ENCODE measurements at regions not wholly inside any gene's neighbourhood (a gene's known extent, or its start where the extent isn't known, plus 50 kb on each side); places are given as distances from the start of the nearest gene placed in this dataset.

- TF ChIP-seq MYC (IDR thresholded peaks at IDR 0.05; ENCODE audit: low read depth, low read length) (no peak), POLR2A (IDR thresholded peaks at IDR 0.05; ENCODE audit: extremely low read depth, insufficient read length) (no peak)
- TF ChIP-seq, protein P1, sequence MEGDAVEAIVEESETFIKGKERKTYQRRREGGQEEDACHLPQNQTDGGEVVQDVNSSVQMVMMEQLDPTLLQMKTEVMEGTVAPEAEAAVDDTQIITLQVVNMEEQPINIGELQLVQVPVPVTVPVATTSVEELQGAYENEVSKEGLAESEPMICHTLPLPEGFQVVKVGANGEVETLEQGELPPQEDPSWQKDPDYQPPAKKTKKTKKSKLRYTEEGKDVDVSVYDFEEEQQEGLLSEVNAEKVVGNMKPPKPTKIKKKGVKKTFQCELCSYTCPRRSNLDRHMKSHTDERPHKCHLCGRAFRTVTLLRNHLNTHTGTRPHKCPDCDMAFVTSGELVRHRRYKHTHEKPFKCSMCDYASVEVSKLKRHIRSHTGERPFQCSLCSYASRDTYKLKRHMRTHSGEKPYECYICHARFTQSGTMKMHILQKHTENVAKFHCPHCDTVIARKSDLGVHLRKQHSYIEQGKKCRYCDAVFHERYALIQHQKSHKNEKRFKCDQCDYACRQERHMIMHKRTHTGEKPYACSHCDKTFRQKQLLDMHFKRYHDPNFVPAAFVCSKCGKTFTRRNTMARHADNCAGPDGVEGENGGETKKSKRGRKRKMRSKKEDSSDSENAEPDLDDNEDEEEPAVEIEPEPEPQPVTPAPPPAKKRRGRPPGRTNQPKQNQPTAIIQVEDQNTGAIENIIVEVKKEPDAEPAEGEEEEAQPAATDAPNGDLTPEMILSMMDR (IDR thresholded peaks at IDR 0.05; ENCODE audit: low read depth, low read length), result no peak
- TF ChIP-seq, protein P2, sequence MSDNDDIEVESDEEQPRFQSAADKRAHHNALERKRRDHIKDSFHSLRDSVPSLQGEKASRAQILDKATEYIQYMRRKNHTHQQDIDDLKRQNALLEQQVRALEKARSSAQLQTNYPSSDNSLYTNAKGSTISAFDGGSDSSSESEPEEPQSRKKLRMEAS (IDR thresholded peaks at IDR 0.05; ENCODE audit: low read depth, low read length), result no peak
- no peak for DNase-seq (ENCODE audit: low read depth)
- no peak overlapping the region for H3K4me3 ChIP-seq (ENCODE audit: low read depth, low read length)
Observed at GRCh38 chr5:85920984-85921383, 696.8 kb upstream of the COX7C start.

DNA sequence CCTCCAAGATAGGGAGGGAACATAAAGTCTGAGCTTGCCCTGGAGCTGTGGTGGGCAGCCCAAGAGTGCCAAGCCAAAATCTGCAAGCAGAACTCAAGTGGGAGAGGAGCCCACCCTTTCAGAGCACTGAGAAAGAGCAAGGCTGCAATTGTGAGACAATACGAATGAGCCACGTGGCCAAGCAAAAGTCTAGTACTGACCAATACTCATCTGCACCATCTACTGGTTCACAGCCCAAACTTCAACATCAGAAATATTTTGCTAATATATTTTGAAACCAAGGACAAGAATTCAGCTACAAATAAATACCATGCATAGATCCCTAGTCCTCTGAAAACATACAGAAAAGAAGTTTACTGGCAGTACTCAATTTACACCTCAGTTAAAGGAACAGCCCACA lies 696.2 kb upstream of the COX7C start:
- H3K4me3 ChIP-seq (ENCODE audit: low read depth, low read length), result no peak overlapping the region
- TF ChIP-seq MYC (IDR thresholded peaks at IDR 0.05; ENCODE audit: low read depth, low read length) (no peak), POLR2A (IDR thresholded peaks at IDR 0.05; ENCODE audit: extremely low read depth, insufficient read length) (no peak)
- TF ChIP-seq, protein P2 (IDR thresholded peaks at IDR 0.05; ENCODE audit: low read depth, low read length), result peak; percentile 61; the same call in 1 of the 2 replicates
- TF ChIP-seq, protein P1 (IDR thresholded peaks at IDR 0.05; ENCODE audit: low read depth, low read length), result peak; percentile 9
- peak; percentile 4 for DNase-seq (ENCODE audit: low read depth)

DNA sequence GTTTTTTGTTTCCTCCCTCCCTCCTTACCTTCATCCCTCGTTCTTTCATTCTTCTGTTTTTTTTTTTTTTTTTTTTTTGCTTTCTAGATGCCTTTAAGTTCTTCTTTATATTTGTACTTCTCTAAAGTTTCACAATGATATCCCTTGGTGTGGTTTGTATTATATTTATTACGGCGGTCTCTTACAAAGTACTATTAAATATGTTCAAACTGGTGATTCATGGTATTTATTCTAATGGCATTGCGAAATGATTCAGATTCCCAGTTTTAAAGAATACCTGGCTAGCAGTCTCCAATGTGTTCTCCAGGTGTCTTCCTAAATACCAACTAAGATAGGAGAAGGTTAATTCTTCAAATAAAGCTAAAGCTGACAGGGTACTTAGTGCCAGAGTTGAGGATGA lies 690.1 kb upstream of the COX7C start:
- no peak for DNase-seq (ENCODE audit: low read depth)
- H3K4me3 ChIP-seq (ENCODE audit: low read depth, low read length), result no peak overlapping the region
- TF ChIP-seq MYC (IDR thresholded peaks at IDR 0.05; ENCODE audit: low read depth, low read length), result no peak
- no peak for TF ChIP-seq POLR2A (IDR thresholded peaks at IDR 0.05; ENCODE audit: extremely low read depth, insufficient read length)
- TF ChIP-seq, protein P2 (IDR thresholded peaks at IDR 0.05; ENCODE audit: low read depth, low read length), result no peak
- TF ChIP-seq, protein P1 (IDR thresholded peaks at IDR 0.05; ENCODE audit: low read depth, low read length), result no peak

GRCh38 chr5:85929713-85930112 lies 688.0 kb upstream of the COX7C start:
- DNase-seq (ENCODE audit: low read depth), result no peak
- TF ChIP-seq POLR2A (IDR thresholded peaks at IDR 0.05; ENCODE audit: extremely low read depth, insufficient read length), result no peak
- H3K4me3 ChIP-seq (ENCODE audit: low read depth, low read length), result no peak overlapping the region

DNA sequence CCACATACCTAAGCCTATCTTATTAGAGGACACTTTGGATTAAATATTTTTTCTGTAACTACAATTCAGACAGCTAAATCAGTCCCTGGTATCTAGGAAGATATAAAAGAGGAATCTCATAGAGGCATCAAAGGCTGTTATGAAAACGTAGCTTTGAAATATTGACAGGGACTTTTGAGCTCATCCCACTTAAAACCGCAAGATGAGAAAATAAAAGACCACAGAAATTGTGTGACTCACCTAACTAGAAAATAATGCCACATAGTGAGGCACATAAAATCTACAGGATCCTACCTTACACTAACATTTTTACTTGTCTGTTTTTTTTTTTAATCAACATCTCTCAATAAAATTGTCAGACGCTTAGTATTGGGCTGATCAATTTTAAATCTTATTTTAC lies 686.5 kb upstream of the COX7C start:
- TF ChIP-seq, protein P2 (IDR thresholded peaks at IDR 0.05; ENCODE audit: low read depth, low read length), result no peak
- TF ChIP-seq, protein P1 (IDR thresholded peaks at IDR 0.05; ENCODE audit: low read depth, low read length), result no peak
- TF ChIP-seq MYC (IDR thresholded peaks at IDR 0.05; ENCODE audit: low read depth, low read length) (no peak), POLR2A (IDR thresholded peaks at IDR 0.05; ENCODE audit: extremely low read depth, insufficient read length) (no peak)
- DNase-seq (ENCODE audit: low read depth), result no peak
- H3K4me3 ChIP-seq (ENCODE audit: low read depth, low read length), result no peak overlapping the region

GRCh38 chr5:85938201-85938600 lies 679.5 kb upstream of the COX7C start:
- TF ChIP-seq, protein P2 (IDR thresholded peaks at IDR 0.05; ENCODE audit: low read depth, low read length), result no peak
- no peak for TF ChIP-seq POLR2A (IDR thresholded peaks at IDR 0.05; ENCODE audit: extremely low read depth, insufficient read length)
- TF ChIP-seq MYC (IDR thresholded peaks at IDR 0.05; ENCODE audit: low read depth, low read length), result no peak
- TF ChIP-seq, protein P1 (IDR thresholded peaks at IDR 0.05; ENCODE audit: low read depth, low read length), result no peak
- no peak overlapping the region for H3K4me3 ChIP-seq (ENCODE audit: low read depth, low read length)
- no peak for DNase-seq (ENCODE audit: low read depth)

All from NB4 (cell line).